ENCODE measurements at regions not wholly inside any gene's neighbourhood (a gene's known extent, or its start where the extent isn't known, plus 50 kb on each side); places are given as distances from the start of the nearest gene placed in this dataset.

DNA sequence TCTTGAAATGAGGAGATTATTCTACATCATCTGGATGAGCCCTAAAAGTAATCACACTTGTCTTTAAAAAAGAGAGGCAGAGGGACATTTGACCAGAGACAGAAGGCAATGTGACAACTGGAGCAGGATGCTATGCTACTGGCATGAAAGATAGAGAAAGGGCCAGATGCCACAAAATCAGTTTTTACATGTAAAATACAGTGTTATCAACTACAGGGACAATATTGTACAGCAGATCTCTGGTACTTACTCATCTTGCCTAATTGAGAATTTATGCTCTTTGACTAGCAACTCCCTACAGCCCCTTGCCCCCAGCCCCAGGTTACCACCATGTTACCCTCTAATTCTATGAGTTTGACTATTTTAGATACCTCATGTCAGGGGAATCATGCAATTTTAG is 633.4 kb downstream of the LTN1 start:
- no peak overlapping the region for H3K4me2 ChIP-seq (ENCODE audit: low read depth, low read length, poor library complexity, severe bottlenecking)
- no peak overlapping the region for H3K9ac ChIP-seq (ENCODE audit: low read length)
- no peaks in the 10 kb centered on the region for H3K9me3 ChIP-seq (ENCODE audit: insufficient read depth, low read length)
- no peaks in the 10 kb centered on the region for H3K79me2 ChIP-seq (ENCODE audit: insufficient read depth, low read length)
- H3K36me3 ChIP-seq (ENCODE audit: low read length): no peaks in the 10 kb centered on the region
- H3K27me3 ChIP-seq (ENCODE audit: low read length): no peaks in the 10 kb centered on the region
- TF ChIP-seq, protein P1, sequence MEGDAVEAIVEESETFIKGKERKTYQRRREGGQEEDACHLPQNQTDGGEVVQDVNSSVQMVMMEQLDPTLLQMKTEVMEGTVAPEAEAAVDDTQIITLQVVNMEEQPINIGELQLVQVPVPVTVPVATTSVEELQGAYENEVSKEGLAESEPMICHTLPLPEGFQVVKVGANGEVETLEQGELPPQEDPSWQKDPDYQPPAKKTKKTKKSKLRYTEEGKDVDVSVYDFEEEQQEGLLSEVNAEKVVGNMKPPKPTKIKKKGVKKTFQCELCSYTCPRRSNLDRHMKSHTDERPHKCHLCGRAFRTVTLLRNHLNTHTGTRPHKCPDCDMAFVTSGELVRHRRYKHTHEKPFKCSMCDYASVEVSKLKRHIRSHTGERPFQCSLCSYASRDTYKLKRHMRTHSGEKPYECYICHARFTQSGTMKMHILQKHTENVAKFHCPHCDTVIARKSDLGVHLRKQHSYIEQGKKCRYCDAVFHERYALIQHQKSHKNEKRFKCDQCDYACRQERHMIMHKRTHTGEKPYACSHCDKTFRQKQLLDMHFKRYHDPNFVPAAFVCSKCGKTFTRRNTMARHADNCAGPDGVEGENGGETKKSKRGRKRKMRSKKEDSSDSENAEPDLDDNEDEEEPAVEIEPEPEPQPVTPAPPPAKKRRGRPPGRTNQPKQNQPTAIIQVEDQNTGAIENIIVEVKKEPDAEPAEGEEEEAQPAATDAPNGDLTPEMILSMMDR (IDR thresholded peaks at IDR 0.05; ENCODE audit: insufficient read depth, low read length, poor library complexity, severe bottlenecking): no peak
- no peak for TF ChIP-seq EZH2phosphoT487 (conservative IDR thresholded peaks at IDR 0.05; ENCODE audit: low read length)
- no peak overlapping the region for H2AFZ ChIP-seq (ENCODE audit: low read depth, low read length, severe bottlenecking)
- H3F3A ChIP-seq (ENCODE audit: insufficient read depth): no peaks in the 10 kb centered on the region
- H3K9me2 ChIP-seq (replicated peaks; ENCODE audit: insufficient read depth, low read length): no peaks in the 10 kb centered on the region
- no peaks in the 10 kb centered on the region for H4K20me1 ChIP-seq (ENCODE audit: low read depth, low read length)
- no peak overlapping the region for H3K27ac ChIP-seq (ENCODE audit: low read depth, low read length)
- no peak overlapping the region for H3K4me3 ChIP-seq (ENCODE audit: insufficient read depth, low read length, poor library complexity, severe bottlenecking)

DNA sequence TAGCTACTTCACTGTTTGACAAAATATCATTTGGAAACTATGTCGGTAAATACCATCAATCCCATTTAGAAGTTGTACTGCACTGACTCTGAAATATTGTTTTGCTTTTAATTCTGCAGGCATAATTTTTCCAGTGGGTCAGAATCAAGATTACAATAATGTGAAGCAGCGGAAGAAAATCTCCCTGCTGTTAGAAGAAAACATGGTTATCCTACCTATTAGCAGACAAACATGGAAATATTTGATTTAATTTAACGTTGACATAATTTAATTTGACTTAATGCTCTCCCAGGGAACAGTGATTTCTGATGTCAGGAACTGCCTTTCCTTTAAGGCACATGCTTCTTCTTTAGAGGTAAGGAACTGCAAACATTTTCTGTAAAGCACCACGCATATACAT is 634.0 kb downstream of the LTN1 start:
- H3K9me3 ChIP-seq (ENCODE audit: insufficient read depth, low read length): no peaks in the 10 kb centered on the region
- H3K36me3 ChIP-seq (ENCODE audit: low read length): no peaks in the 10 kb centered on the region
- H3K4me3 ChIP-seq (ENCODE audit: insufficient read depth, low read length, poor library complexity, severe bottlenecking): no peak overlapping the region

DNA sequence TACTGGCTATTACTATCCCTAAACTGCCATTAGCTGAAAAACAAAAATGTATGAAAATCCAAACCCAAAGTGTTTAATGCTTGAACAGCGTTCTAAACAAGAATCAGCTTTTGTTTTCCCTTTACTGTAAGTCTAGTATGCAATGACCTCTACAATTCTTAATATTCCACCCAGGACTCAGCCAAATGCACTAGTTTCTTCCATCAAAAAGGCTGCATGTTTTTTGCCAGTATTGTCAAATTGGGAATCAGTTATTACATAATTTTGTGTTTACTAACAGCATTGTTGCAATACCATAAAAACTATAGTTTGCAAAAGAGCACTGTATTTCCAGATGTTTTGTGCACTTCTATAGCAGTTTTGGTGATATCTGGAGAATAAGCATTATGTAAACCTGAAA is 634.5 kb downstream of the LTN1 start:
- Histone ChIP-seq H3K79me2 (ENCODE audit: insufficient read depth, low read length) (no peaks in the 10 kb centered on the region), H3K27me3 (ENCODE audit: low read length) (no peaks in the 10 kb centered on the region), H3K9me3 (ENCODE audit: insufficient read depth, low read length) (no peaks in the 10 kb centered on the region), H3K36me3 (ENCODE audit: low read length) (no peaks in the 10 kb centered on the region), H3K9me2 (replicated peaks; ENCODE audit: insufficient read depth, low read length) (no peaks in the 10 kb centered on the region), H3K4me2 (ENCODE audit: low read depth, low read length, poor library complexity, severe bottlenecking) (no peak overlapping the region), H3K9ac (ENCODE audit: low read length) (no peak overlapping the region), H3K4me3 (ENCODE audit: insufficient read depth, low read length, poor library complexity, severe bottlenecking) (no peak overlapping the region), H2AFZ (ENCODE audit: low read depth, low read length, severe bottlenecking) (no peak overlapping the region), H4K20me1 (ENCODE audit: low read depth, low read length) (no peaks in the 10 kb centered on the region), H3F3A (ENCODE audit: insufficient read depth) (no peaks in the 10 kb centered on the region), H3K27ac (ENCODE audit: low read depth, low read length) (no peak overlapping the region)
- no peak for TF ChIP-seq EZH2phosphoT487 (conservative IDR thresholded peaks at IDR 0.05; ENCODE audit: low read length)
- TF ChIP-seq, protein P1 (IDR thresholded peaks at IDR 0.05; ENCODE audit: insufficient read depth, low read length, poor library complexity, severe bottlenecking): no peak

More for the DNA sequence above, 634.0 kb downstream of the LTN1 start:
- Histone ChIP-seq H4K20me1 (ENCODE audit: low read depth, low read length) (no peaks in the 10 kb centered on the region), H3F3A (ENCODE audit: insufficient read depth) (no peaks in the 10 kb centered on the region), H3K4me2 (ENCODE audit: low read depth, low read length, poor library complexity, severe bottlenecking) (no peak overlapping the region), H3K9ac (ENCODE audit: low read length) (no peak overlapping the region), H3K27ac (ENCODE audit: low read depth, low read length) (no peak overlapping the region), H2AFZ (ENCODE audit: low read depth, low read length, severe bottlenecking) (no peak overlapping the region), H3K9me2 (replicated peaks; ENCODE audit: insufficient read depth, low read length) (no peaks in the 10 kb centered on the region), H3K27me3 (ENCODE audit: low read length) (no peaks in the 10 kb centered on the region), H3K79me2 (ENCODE audit: insufficient read depth, low read length) (no peaks in the 10 kb centered on the region)
- no peak for TF ChIP-seq EZH2phosphoT487 (conservative IDR thresholded peaks at IDR 0.05; ENCODE audit: low read length)
- TF ChIP-seq, protein P1 (IDR thresholded peaks at IDR 0.05; ENCODE audit: insufficient read depth, low read length, poor library complexity, severe bottlenecking): no peak
